BE2C (cell line): ENCODE measurements at regions not wholly inside any gene's neighbourhood (a gene's known extent, or its start where the extent isn't known, plus 50 kb on each side); places are given as distances from the start of the nearest gene placed in this dataset.

Source experiments
- DNase-seq: peaks from one replicate; pipeline ENCODE4 v3.0.0-alpha.2; 2020
- H3K27me3 ChIP-seq: fragments of 250-450 bp; sonication (Bioruptor Pico); 2 replicates; pipeline ENCODE4 v1.5.1; 2020; ENCODE audit warnings: mild to moderate bottlenecking
- H3K36me3 ChIP-seq: fragments of 250-450 bp; sonication (Bioruptor Pico); 2 replicates; pipeline ENCODE4 v1.5.1; 2020; ENCODE audit warnings: mild to moderate bottlenecking
- H3K4me1 ChIP-seq: fragments of 250-450 bp; sonication (Bioruptor Pico); 2 replicates; pipeline ENCODE4 v1.5.1; 2020
- H3K4me3 ChIP-seq: 2 replicates; pipeline ENCODE4 v1.5.1; 2011; ENCODE audit warnings: low read depth, low read length
- H3K9me3 ChIP-seq: fragments of 250-450 bp; sonication (Bioruptor Pico); 2 replicates; pipeline ENCODE4 v1.5.1; 2020
- CTCF ChIP-seq: IDR thresholded peaks from 2 replicates; pipeline ENCODE4 v1.5.1; 2012; ENCODE audit warnings: mild to moderate bottlenecking, low read depth, low read length

GRCh38 chr12:24175929-24176328 lies 226.5 kb upstream of the SOX5 start:
- Histone ChIP-seq H3K4me1 (no peaks in the 10 kb centered on the region; the same call in 1 of the 2 replicates), H3K36me3 (no peaks in the 10 kb centered on the region), H3K27me3 (no peaks in the 10 kb centered on the region), H3K9me3 (no peaks in the 10 kb centered on the region), H3K4me3 (no peak overlapping the region)
- DNase-seq: no peak
- TF ChIP-seq CTCF: no peak

- H3K9me3 ChIP-seq: no peaks in the 10 kb centered on the region
- DNase-seq: no peak
- no peak overlapping the region for H3K4me3 ChIP-seq
- H3K36me3 ChIP-seq: no peaks in the 10 kb centered on the region
- no peak for TF ChIP-seq CTCF
- no peaks in the 10 kb centered on the region; the same call in 1 of the 2 replicates for H3K4me1 ChIP-seq
- no peaks in the 10 kb centered on the region for H3K27me3 ChIP-seq
These were observed 225.8 kb upstream of the SOX5 start for GRCh38 chr12:24175284-24175683.

GRCh38 chr12:24173067-24173466 lies 223.6 kb upstream of the SOX5 start:
- peak; percentile 10 for DNase-seq
- H3K4me1 ChIP-seq: no peaks in the 10 kb centered on the region; the same call in 1 of the 2 replicates
- no peaks in the 10 kb centered on the region for H3K27me3 ChIP-seq
- no peaks in the 10 kb centered on the region for H3K36me3 ChIP-seq
- no peak overlapping the region for H3K4me3 ChIP-seq
- no peak for TF ChIP-seq CTCF
- H3K9me3 ChIP-seq: no peaks in the 10 kb centered on the region

- Histone ChIP-seq H3K36me3 (no peaks in the 10 kb centered on the region), H3K4me3 (no peak overlapping the region), H3K4me1 (no peaks in the 10 kb centered on the region; the same call in 1 of the 2 replicates), H3K27me3 (no peaks in the 10 kb centered on the region), H3K9me3 (no peaks in the 10 kb centered on the region)
- DNase-seq: no peak
- no peak for TF ChIP-seq CTCF
These were observed 223.2 kb upstream of the SOX5 start for GRCh38 chr12:24172773-24173066.

GRCh38 chr12:24172031-24172772 lies 222.7 kb upstream of the SOX5 start:
- H3K27me3 ChIP-seq: no peaks in the 10 kb centered on the region
- no peaks in the 10 kb centered on the region for H3K9me3 ChIP-seq
- H3K4me3 ChIP-seq: no peak overlapping the region
- no peaks in the 10 kb centered on the region; the same call in 1 of the 2 replicates for H3K4me1 ChIP-seq
- DNase-seq: no peak
- TF ChIP-seq CTCF: no peak
- H3K36me3 ChIP-seq: no peaks in the 10 kb centered on the region

- no peaks in the 10 kb centered on the region; the same call in 1 of the 2 replicates for H3K4me1 ChIP-seq
- DNase-seq: no peak
- no peaks in the 10 kb centered on the region for H3K9me3 ChIP-seq
- H3K36me3 ChIP-seq: no peaks in the 10 kb centered on the region
- H3K4me3 ChIP-seq: no peak overlapping the region
- no peak for TF ChIP-seq CTCF
- no peaks in the 10 kb centered on the region for H3K27me3 ChIP-seq
These were observed 205.6 kb upstream of the SOX5 start for GRCh38 chr12:24155042-24155441.
